CD14-positive monocyte (primary cell): ENCODE measurements at regions not wholly inside any gene's neighbourhood (a gene's known extent, or its start where the extent isn't known, plus 50 kb on each side); places are given as distances from the start of the nearest gene placed in this dataset.

Experiments
- DNase-seq, 3 donors: peaks; one replicate each; pipeline ENCODE4 v3.0.0-alpha.2; 2011 to 2022
- H2AFZ ChIP-seq: 2 replicates; pipeline ENCODE4 v1.6.0; 2012; ENCODE audit warnings: mild to moderate bottlenecking, low read depth, low read length, inconsistent platforms; ENCODE audit not compliant: insufficient read depth, poor library complexity, severe bottlenecking
- H3K27ac ChIP-seq, 2 donors: 1 replicate in 1 of 2; 2 replicates in 1 of 2; pipeline ENCODE4 v1.5.1; 2012 to 2013; ENCODE audit warnings: low read length in 2 of 2, control low read depth in 1 of 2, inconsistent platforms in 1 of 2, low read depth in 1 of 2, mild to moderate bottlenecking in 1 of 2
- H3K27me3 ChIP-seq, 2 donors: one replicate each; pipeline versions ENCODE4 v1.6.0 to v1.6.1; 2011 to 2013; ENCODE audit warnings: low read length in 2 of 2; ENCODE audit not compliant: control insufficient read depth in 2 of 2, insufficient read depth in 2 of 2
- H3K36me3 ChIP-seq, 2 donors: replicated peaks in 1 of 2; 1 replicate in 1 of 2; 2 replicates in 1 of 2; pipeline versions ENCODE4 v1.5.1 to v1.6.1; 2012 to 2013; ENCODE audit warnings: low read length in 2 of 2, control low read depth in 1 of 2, inconsistent platforms in 1 of 2, mild to moderate bottlenecking in 1 of 2; ENCODE audit not compliant: insufficient read depth in 2 of 2, control insufficient read depth in 1 of 2
- H3K4me1 ChIP-seq, 2 donors: 1 replicate in 1 of 2; 2 replicates in 1 of 2; pipeline versions ENCODE4 v1.5.1 to v1.6.1; 2012 to 2013; ENCODE audit warnings: low read length in 2 of 2, control low read depth in 1 of 2, inconsistent platforms in 1 of 2, mild to moderate bottlenecking in 1 of 2, moderate library complexity in 1 of 2; ENCODE audit not compliant: insufficient read depth in 2 of 2, control insufficient read depth in 1 of 2
- H3K4me2 ChIP-seq: replicated peaks from 2 replicates; pipeline ENCODE3; 2012; ENCODE audit warnings: low read length, moderate library complexity, mild to moderate bottlenecking; ENCODE audit not compliant: poor library complexity, severe bottlenecking; ENCODE audit errors: extremely low read depth
- H3K4me3 ChIP-seq, 3 experiments: fragments of 200-600 bp in 1 of 3; sonication (generic) in 1 of 3; replicated peaks in 1 of 3; 1 replicate in 2 of 3; 2 replicates in 1 of 3; pipeline ENCODE4 v1.5.1; 2011 to 2013; ENCODE audit warnings: low read length in 3 of 3, mild to moderate bottlenecking in 3 of 3, control low read depth in 2 of 3, low read depth in 2 of 3, inconsistent platforms in 1 of 3, moderate library complexity in 1 of 3
- H3K79me2 ChIP-seq: 2 replicates; pipeline ENCODE4 v1.6.0; 2012; ENCODE audit warnings: mild to moderate bottlenecking, control low read depth, inconsistent platforms, low read length, moderate library complexity; ENCODE audit not compliant: insufficient read depth
- H3K9ac ChIP-seq: 2 replicates; pipeline ENCODE4 v1.6.0; 2017; ENCODE audit warnings: low read length, mild to moderate bottlenecking; ENCODE audit not compliant: insufficient read depth, poor library complexity, severe bottlenecking
- H3K9me3 ChIP-seq, 2 donors: replicated peaks in 1 of 2; 1 replicate in 1 of 2; 2 replicates in 1 of 2; pipeline versions ENCODE4 v1.5.1 to v1.6.1; 2012 to 2013; ENCODE audit warnings: low read length in 2 of 2, control low read depth in 1 of 2; ENCODE audit not compliant: control insufficient read depth in 1 of 2, insufficient read depth in 1 of 2
- H4K20me1 ChIP-seq: 2 replicates; pipeline ENCODE4 v1.6.0; 2012; ENCODE audit warnings: mild to moderate bottlenecking, low read length, control low read depth, moderate library complexity; ENCODE audit not compliant: insufficient read depth
- H3K27ac Mint-ChIP-seq, 7 donors: one replicate each; pipeline ENCODE4 v1.8.0; 2020; ENCODE audit warnings: mild to moderate bottlenecking in 7 of 7, mixed read lengths in 7 of 7, moderate library complexity in 6 of 7, inconsistent platforms in 2 of 7
- H3K27me3 Mint-ChIP-seq, 3 donors: one replicate each; pipeline ENCODE4 v1.8.0; 2021 to 2022; ENCODE audit warnings: low read depth in 3 of 3, mild to moderate bottlenecking in 3 of 3, mixed read lengths in 3 of 3, moderate library complexity in 3 of 3, inconsistent platforms in 1 of 3
- H3K36me3 Mint-ChIP-seq, 2 donors: one replicate each; pipeline ENCODE4 v1.8.0; 2020; ENCODE audit warnings: mixed read lengths in 2 of 2, inconsistent platforms in 1 of 2, mild to moderate bottlenecking in 1 of 2
- H3K4me1 Mint-ChIP-seq: one replicate; pipeline ENCODE4 v1.8.0; 2020; ENCODE audit warnings: mild to moderate bottlenecking, mixed read lengths
- H3K4me3 Mint-ChIP-seq, 2 donors: one replicate each; pipeline ENCODE4 v1.8.0; 2020; ENCODE audit warnings: mild to moderate bottlenecking in 2 of 2, mixed read lengths in 2 of 2, moderate library complexity in 1 of 2
- H3K9me3 Mint-ChIP-seq, 7 donors: one replicate each; pipeline ENCODE4 v1.8.0; 2020 to 2022; ENCODE audit warnings: mixed read lengths in 7 of 7, mild to moderate bottlenecking in 6 of 7, moderate library complexity in 6 of 7, inconsistent platforms in 2 of 7
- CTCF ChIP-seq: fragments of 200-600 bp; IDR thresholded peaks from one replicate; pipeline ENCODE4 v1.8.0; 2022; ENCODE audit warnings: antibody characterized with exemption, mild to moderate bottlenecking
- WGBS: methylation state at CpG from one replicate; pipeline ENCODE4 v1.1.5; 2013; ENCODE audit warnings: missing lambda C conversion rate; ENCODE audit not compliant: insufficient coverage; 5-methylcytosine and 5-hydroxymethylcytosine counted together
- intact Hi-C, 2 donors: fragments of 100-400 bp; cut with micrococcal nuclease; formaldehyde crosslinking; loops; one replicate each; pipeline versions ENCODE4 v1.15.0 to v1.15.1; 2023

- no peaks in the 10 kb centered on the region for H3K36me3 Mint-ChIP-seq
- H3K27ac ChIP-seq, result no peak overlapping the region
These were observed 471.3 kb downstream of the TECRL start for GRCh38 chr4:63937961-63938360.

GRCh38 chr4:63922146-63922545, 487.1 kb downstream of the TECRL start:
- H3K4me3 Mint-ChIP-seq, result no peak overlapping the region
- DNase-seq, result no peak
- no peaks in the 10 kb centered on the region for H3K27me3 ChIP-seq
- no peak overlapping the region for H3K27ac Mint-ChIP-seq
- no peaks in the 10 kb centered on the region for H3K4me1 ChIP-seq
- H3K9me3 ChIP-seq, result peaks cover 0 to 12% of the 10 kb centered on the region in 2 donors
- no peak overlapping the region for H3K9ac ChIP-seq
- H4K20me1 ChIP-seq, result no peaks in the 10 kb centered on the region
- H3K27ac ChIP-seq, result no peak overlapping the region
- no peak overlapping the region for H3K4me2 ChIP-seq
- intact Hi-C loops, result no loop called here
- H3K36me3 ChIP-seq, result no peaks in the 10 kb centered on the region
- no peak overlapping the region for H3K4me3 ChIP-seq
- no peaks in the 10 kb centered on the region for H3K36me3 Mint-ChIP-seq
- TF ChIP-seq CTCF, result no peak
- 84% methylated on average over 7 of the region's 8 CpGs for WGBS
- no peak overlapping the region for H2AFZ ChIP-seq
- H3K79me2 ChIP-seq, result no peaks in the 10 kb centered on the region
- peaks cover 0 to 7% (median 0%) of the 10 kb centered on the region in 7 donors for H3K9me3 Mint-ChIP-seq
- H3K27me3 Mint-ChIP-seq, result peaks cover 0 to 1% (median 0%) of the 10 kb centered on the region in 3 donors
- no peaks in the 10 kb centered on the region for H3K4me1 Mint-ChIP-seq

More at GRCh38 chr4:63937961-63938360, 471.3 kb downstream of the TECRL start:
- no peaks in the 10 kb centered on the region for H3K27me3 Mint-ChIP-seq
- H3K4me1 Mint-ChIP-seq, result no peaks in the 10 kb centered on the region
- TF ChIP-seq CTCF, result no peak
- Histone ChIP-seq H3K36me3 (no peaks in the 10 kb centered on the region), H2AFZ (no peak overlapping the region), H4K20me1 (no peaks in the 10 kb centered on the region), H3K4me3 (no peak overlapping the region), H3K4me1 (no peaks in the 10 kb centered on the region), H3K27me3 (no peaks in the 10 kb centered on the region), H3K9ac (no peak overlapping the region), H3K9me3 (peaks cover 0 to 4% of the 10 kb centered on the region in 2 donors), H3K4me2 (no peak overlapping the region), H3K79me2 (no peaks in the 10 kb centered on the region)
- no peak overlapping the region for H3K27ac Mint-ChIP-seq
- 81% methylated on average over 3 of the region's 4 CpGs for WGBS
- peaks cover 0 to 5% (median 0%) of the 10 kb centered on the region in 7 donors for H3K9me3 Mint-ChIP-seq
- H3K4me3 Mint-ChIP-seq, result no peak overlapping the region
- intact Hi-C loops, result no loop called here
- DNase-seq, result no peak
